D721Med (cell line): ENCODE measurements at regions not wholly inside any gene's neighbourhood (a gene's known extent, or its start where the extent isn't known, plus 50 kb on each side); places are given as distances from the start of the nearest gene placed in this dataset.

ENCODE experiments used
- DNase-seq: peaks from one replicate; pipeline ENCODE4 v3.0.0; 2011; ENCODE audit warnings: low spot score; ENCODE audit not compliant: insufficient read length
- FAIRE-seq: peaks from 2 replicates; lab custom pipeline; 2011; peaks lifted over from hg19 to GRCh38; lab: Jason Lieb, UNC
- CTCF ChIP-seq: IDR thresholded peaks from 2 replicates; pipeline ENCODE4 v1.5.1; 2012; ENCODE audit warnings: mild to moderate bottlenecking, control low read depth; ENCODE audit not compliant: insufficient read depth; ENCODE audit errors: missing control alignments

DNA sequence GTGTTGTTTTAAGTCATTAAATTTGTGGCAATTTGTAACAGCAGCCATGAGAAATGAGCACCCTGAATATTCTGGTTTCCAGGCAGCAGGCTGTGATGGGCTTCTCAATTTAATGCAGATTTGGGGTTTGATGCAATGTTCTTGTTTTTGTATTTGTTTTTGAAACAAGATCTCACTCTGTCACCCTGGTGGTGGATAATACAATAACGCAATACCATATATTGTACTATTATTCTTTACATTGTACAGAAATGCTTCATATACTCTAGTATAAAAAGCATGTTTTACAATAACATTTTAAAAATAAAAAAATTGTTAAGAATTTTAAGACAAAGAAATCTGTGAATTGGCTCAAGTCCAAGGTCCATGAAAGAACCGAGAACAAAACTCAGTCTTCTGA is 129.1 kb downstream of the USP46 start:
- FAIRE-seq (no peak), DNase-seq (no peak)
- no peak for TF ChIP-seq CTCF

DNA sequence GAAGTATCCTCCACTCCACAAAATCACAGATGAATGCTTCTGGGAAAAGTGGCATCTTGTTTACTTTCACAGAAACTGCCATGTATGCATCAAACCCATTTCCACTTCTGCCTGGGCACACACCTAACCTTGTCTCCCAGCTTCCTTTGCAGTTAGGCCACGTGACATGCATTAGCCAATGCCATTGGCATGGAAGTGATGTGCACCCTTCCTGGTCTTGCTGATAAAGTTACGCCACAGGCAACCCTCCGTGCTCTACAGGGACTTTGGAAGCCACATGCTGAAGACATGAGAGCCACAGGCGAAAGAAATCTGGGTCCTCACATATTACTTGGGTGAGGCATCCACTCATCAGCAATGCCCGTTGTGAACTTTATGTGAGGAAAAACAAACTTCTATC is 123.3 kb downstream of the USP46 start:
- FAIRE-seq (no peak), DNase-seq (no peak)
- TF ChIP-seq CTCF: no peak
